ENCODE measurements at regions not wholly inside any gene's neighbourhood (a gene's known extent, or its start where the extent isn't known, plus 50 kb on each side); places are given as distances from the start of the nearest gene placed in this dataset.
"Not testable (repeated sequence)": the region's sequence is repeated elsewhere in the genome, so short reads cannot be mapped to it uniquely, and the experiment has no call there.

GRCh38 chr14:82814339-82814738 is 1280.7 kb upstream of the SEL1L start:
- not testable (repeated sequence) for DNase-seq

GRCh38 chr14:82830596-82830995 is 1296.9 kb upstream of the SEL1L start:
- no peak for DNase-seq

GRCh38 chr14:82836256-82836950 is 1302.8 kb upstream of the SEL1L start:
- DNase-seq: no peak

GRCh38 chr14:82837611-82838140 is 1304.0 kb upstream of the SEL1L start:
- no peak for DNase-seq

GRCh38 chr14:82850576-82850975 is 1316.9 kb upstream of the SEL1L start:
- no peak for DNase-seq

GRCh38 chr14:82854131-82854530 is 1320.5 kb upstream of the SEL1L start:
- no peak for DNase-seq

GRCh38 chr14:82854901-82855300 is 1321.2 kb upstream of the SEL1L start:
- no peak for DNase-seq

GRCh38 chr14:82855912-82856391 is 1322.3 kb upstream of the SEL1L start:
- DNase-seq: peak; percentile 38

- DNase-seq: no peak
These were observed 1327.7 kb upstream of the SEL1L start for GRCh38 chr14:82861313-82861712.

GRCh38 chr14:82872494-82872893 is 1338.8 kb upstream of the SEL1L start:
- no peak for DNase-seq

- no peak for DNase-seq
These were observed 1345.3 kb upstream of the SEL1L start for GRCh38 chr14:82878951-82879350.

GRCh38 chr14:82879949-82880535 is 1346.4 kb upstream of the SEL1L start:
- DNase-seq: no peak

GRCh38 chr14:82886670-82887069 is 1353.0 kb upstream of the SEL1L start:
- DNase-seq: no peak

- DNase-seq: no peak
These were observed 1356.0 kb upstream of the SEL1L start for GRCh38 chr14:82889701-82890100.

- DNase-seq: peak; percentile 24
These were observed 1362.8 kb upstream of the SEL1L start for GRCh38 chr14:82896476-82896875.

GRCh38 chr14:82897469-82898308 is 1364.0 kb upstream of the SEL1L start:
- DNase-seq: no peak

GRCh38 chr14:82905762-82906161 is 1372.1 kb upstream of the SEL1L start:
- no peak for DNase-seq

- no peak for DNase-seq
These were observed 1378.3 kb upstream of the SEL1L start for GRCh38 chr14:82911930-82912329.

GRCh38 chr14:82913396-82913795 is 1379.7 kb upstream of the SEL1L start:
- DNase-seq: no peak

GRCh38 chr14:82915381-82915780 is 1381.7 kb upstream of the SEL1L start:
- DNase-seq: no peak

GRCh38 chr14:82935691-82936090 is 1402.0 kb upstream of the SEL1L start:
- DNase-seq: no peak

GRCh38 chr14:82951171-82951570 is 1417.5 kb upstream of the SEL1L start:
- DNase-seq: no peak

GRCh38 chr14:82963756-82964155 is 1430.1 kb upstream of the SEL1L start:
- no peak for DNase-seq

All from left kidney (tissue), 1 donor.